ENCODE measurements at regions not wholly inside any gene's neighbourhood (a gene's known extent, or its start where the extent isn't known, plus 50 kb on each side); places are given as distances from the start of the nearest gene placed in this dataset.

- no peak for DNase-seq
Observed at GRCh38 chr13:40056898-40057619, 401.6 kb downstream of the COG6 start.

GRCh38 chr13:40058757-40059236 lies 403.3 kb downstream of the COG6 start:
- DNase-seq: no peak

- DNase-seq: no peak
Observed at GRCh38 chr13:40059540-40060232, 404.2 kb downstream of the COG6 start.

- DNase-seq: no peak
Observed at GRCh38 chr13:40060296-40061007, 405.0 kb downstream of the COG6 start.

GRCh38 chr13:40061466-40062450 lies 406.3 kb downstream of the COG6 start:
- DNase-seq: no peak

GRCh38 chr13:40063278-40063698 lies 407.8 kb downstream of the COG6 start:
- no peak for DNase-seq

- peak; percentile 35 for DNase-seq
Observed at GRCh38 chr13:40063703-40064102, 408.2 kb downstream of the COG6 start.

- no peak for DNase-seq
Observed at GRCh38 chr13:40064154-40065097, 409.0 kb downstream of the COG6 start.

GRCh38 chr13:40069173-40070044 lies 413.9 kb downstream of the COG6 start:
- peak; percentile 78 for DNase-seq

GRCh38 chr13:40070357-40070756 lies 414.9 kb downstream of the COG6 start:
- DNase-seq: no peak

GRCh38 chr13:40072663-40073120 lies 417.2 kb downstream of the COG6 start:
- DNase-seq: no peak

GRCh38 chr13:40074338-40074737 lies 418.9 kb downstream of the COG6 start:
- no peak for DNase-seq

- DNase-seq: no peak
Observed at GRCh38 chr13:40075281-40075680, 419.8 kb downstream of the COG6 start.

GRCh38 chr13:40076765-40077362 lies 421.4 kb downstream of the COG6 start:
- no peak for DNase-seq

GRCh38 chr13:40077396-40078027 lies 422.1 kb downstream of the COG6 start:
- no peak for DNase-seq

- DNase-seq: no peak
Observed at GRCh38 chr13:40079721-40080120, 424.3 kb downstream of the COG6 start.

- no peak for DNase-seq
Observed at GRCh38 chr13:40080676-40081075, 425.2 kb downstream of the COG6 start.

- no peak for DNase-seq
Observed at GRCh38 chr13:40082639-40083038, 427.2 kb downstream of the COG6 start.

GRCh38 chr13:40083841-40084240 lies 428.4 kb downstream of the COG6 start:
- DNase-seq: no peak

Measured in hematopoietic multipotent progenitor cell treated with erythropoietin and hydrocortisone succinate and interleukin-3 and kit ligand, for 6 days (in vitro differentiated cells).